K562 (cell line): ENCODE measurements at regions not wholly inside any gene's neighbourhood (a gene's known extent, or its start where the extent isn't known, plus 50 kb on each side); places are given as distances from the start of the nearest gene placed in this dataset.

Experiments
- CBFA2T2 ChIP-seq: fragments of 450-650 bp; conservative IDR thresholded peaks from 2 replicates; pipeline ENCODE4 v1.6.1; 2017; ENCODE audit warnings: mild to moderate bottlenecking
- TAF9B ChIP-seq: fragments of 450-650 bp; IDR thresholded peaks from 2 replicates; pipeline ENCODE4 v1.6.1; 2018; ENCODE audit warnings: mild to moderate bottlenecking; ENCODE audit not compliant: partially characterized antibody
- TF ChIP-seq, protein P1 (sequence below): fragments of 450-650 bp; IDR thresholded peaks from 2 replicates; pipeline ENCODE4 v1.6.1; 2016; ENCODE audit warnings: mild to moderate bottlenecking, moderate library complexity

DNA sequence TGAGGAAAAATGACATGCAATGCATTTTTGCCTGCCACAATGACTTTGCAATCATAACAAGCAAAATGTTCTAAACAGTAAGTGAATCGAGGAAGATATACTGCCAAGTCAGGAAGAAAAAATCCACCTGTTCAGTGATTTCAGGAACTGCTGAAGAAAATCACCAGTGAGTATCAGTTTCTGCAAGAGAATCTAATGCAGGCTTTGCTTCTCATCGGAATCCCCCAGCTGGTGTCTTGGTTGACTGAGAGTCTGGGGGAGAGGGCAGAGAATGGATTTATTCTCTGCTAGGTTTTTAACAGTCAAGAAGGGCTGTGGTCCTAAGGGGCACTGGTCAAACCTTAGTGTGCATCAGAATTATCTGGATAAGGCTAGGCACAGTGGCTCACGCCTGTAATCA is 363.4 kb downstream of the CDH26 start (continued):
- TF ChIP-seq CBFA2T2 (no peak), TAF9B (no peak)
- TF ChIP-seq, protein P1, sequence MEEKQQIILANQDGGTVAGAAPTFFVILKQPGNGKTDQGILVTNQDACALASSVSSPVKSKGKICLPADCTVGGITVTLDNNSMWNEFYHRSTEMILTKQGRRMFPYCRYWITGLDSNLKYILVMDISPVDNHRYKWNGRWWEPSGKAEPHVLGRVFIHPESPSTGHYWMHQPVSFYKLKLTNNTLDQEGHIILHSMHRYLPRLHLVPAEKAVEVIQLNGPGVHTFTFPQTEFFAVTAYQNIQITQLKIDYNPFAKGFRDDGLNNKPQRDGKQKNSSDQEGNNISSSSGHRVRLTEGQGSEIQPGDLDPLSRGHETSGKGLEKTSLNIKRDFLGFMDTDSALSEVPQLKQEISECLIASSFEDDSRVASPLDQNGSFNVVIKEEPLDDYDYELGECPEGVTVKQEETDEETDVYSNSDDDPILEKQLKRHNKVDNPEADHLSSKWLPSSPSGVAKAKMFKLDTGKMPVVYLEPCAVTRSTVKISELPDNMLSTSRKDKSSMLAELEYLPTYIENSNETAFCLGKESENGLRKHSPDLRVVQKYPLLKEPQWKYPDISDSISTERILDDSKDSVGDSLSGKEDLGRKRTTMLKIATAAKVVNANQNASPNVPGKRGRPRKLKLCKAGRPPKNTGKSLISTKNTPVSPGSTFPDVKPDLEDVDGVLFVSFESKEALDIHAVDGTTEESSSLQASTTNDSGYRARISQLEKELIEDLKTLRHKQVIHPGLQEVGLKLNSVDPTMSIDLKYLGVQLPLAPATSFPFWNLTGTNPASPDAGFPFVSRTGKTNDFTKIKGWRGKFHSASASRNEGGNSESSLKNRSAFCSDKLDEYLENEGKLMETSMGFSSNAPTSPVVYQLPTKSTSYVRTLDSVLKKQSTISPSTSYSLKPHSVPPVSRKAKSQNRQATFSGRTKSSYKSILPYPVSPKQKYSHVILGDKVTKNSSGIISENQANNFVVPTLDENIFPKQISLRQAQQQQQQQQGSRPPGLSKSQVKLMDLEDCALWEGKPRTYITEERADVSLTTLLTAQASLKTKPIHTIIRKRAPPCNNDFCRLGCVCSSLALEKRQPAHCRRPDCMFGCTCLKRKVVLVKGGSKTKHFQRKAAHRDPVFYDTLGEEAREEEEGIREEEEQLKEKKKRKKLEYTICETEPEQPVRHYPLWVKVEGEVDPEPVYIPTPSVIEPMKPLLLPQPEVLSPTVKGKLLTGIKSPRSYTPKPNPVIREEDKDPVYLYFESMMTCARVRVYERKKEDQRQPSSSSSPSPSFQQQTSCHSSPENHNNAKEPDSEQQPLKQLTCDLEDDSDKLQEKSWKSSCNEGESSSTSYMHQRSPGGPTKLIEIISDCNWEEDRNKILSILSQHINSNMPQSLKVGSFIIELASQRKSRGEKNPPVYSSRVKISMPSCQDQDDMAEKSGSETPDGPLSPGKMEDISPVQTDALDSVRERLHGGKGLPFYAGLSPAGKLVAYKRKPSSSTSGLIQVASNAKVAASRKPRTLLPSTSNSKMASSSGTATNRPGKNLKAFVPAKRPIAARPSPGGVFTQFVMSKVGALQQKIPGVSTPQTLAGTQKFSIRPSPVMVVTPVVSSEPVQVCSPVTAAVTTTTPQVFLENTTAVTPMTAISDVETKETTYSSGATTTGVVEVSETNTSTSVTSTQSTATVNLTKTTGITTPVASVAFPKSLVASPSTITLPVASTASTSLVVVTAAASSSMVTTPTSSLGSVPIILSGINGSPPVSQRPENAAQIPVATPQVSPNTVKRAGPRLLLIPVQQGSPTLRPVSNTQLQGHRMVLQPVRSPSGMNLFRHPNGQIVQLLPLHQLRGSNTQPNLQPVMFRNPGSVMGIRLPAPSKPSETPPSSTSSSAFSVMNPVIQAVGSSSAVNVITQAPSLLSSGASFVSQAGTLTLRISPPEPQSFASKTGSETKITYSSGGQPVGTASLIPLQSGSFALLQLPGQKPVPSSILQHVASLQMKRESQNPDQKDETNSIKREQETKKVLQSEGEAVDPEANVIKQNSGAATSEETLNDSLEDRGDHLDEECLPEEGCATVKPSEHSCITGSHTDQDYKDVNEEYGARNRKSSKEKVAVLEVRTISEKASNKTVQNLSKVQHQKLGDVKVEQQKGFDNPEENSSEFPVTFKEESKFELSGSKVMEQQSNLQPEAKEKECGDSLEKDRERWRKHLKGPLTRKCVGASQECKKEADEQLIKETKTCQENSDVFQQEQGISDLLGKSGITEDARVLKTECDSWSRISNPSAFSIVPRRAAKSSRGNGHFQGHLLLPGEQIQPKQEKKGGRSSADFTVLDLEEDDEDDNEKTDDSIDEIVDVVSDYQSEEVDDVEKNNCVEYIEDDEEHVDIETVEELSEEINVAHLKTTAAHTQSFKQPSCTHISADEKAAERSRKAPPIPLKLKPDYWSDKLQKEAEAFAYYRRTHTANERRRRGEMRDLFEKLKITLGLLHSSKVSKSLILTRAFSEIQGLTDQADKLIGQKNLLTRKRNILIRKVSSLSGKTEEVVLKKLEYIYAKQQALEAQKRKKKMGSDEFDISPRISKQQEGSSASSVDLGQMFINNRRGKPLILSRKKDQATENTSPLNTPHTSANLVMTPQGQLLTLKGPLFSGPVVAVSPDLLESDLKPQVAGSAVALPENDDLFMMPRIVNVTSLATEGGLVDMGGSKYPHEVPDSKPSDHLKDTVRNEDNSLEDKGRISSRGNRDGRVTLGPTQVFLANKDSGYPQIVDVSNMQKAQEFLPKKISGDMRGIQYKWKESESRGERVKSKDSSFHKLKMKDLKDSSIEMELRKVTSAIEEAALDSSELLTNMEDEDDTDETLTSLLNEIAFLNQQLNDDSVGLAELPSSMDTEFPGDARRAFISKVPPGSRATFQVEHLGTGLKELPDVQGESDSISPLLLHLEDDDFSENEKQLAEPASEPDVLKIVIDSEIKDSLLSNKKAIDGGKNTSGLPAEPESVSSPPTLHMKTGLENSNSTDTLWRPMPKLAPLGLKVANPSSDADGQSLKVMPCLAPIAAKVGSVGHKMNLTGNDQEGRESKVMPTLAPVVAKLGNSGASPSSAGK, result no peak
